ENCODE measurements at regions not wholly inside any gene's neighbourhood (a gene's known extent, or its start where the extent isn't known, plus 50 kb on each side); places are given as distances from the start of the nearest gene placed in this dataset.

DNA sequence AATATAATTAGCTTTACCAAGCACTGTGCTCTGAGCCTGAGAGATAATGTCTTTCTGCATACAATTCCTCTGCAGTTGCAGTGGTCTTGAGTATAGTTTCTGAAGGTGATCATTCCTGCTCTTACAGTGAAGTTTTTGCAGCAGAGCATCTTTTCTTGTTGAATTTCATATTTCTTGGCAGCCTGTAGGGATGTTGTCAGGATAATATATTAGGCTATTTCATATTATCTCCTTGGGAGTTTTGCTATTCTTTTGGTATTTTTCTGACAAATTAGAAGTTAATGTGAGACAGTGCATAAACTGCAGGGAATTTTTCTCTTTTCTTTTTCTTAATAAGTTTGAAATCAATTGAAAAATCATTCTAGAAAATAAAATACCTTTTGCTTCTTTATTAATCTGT is 1502.6 kb upstream of the FLRT2 start:
- TF ChIP-seq CTCF (IDR thresholded peaks at IDR 0.05) (no peak), POLR2A (IDR thresholded peaks at IDR 0.05) (no peak)
